ENCODE measurements at regions not wholly inside any gene's neighbourhood (a gene's known extent, or its start where the extent isn't known, plus 50 kb on each side); places are given as distances from the start of the nearest gene placed in this dataset.

DNA sequence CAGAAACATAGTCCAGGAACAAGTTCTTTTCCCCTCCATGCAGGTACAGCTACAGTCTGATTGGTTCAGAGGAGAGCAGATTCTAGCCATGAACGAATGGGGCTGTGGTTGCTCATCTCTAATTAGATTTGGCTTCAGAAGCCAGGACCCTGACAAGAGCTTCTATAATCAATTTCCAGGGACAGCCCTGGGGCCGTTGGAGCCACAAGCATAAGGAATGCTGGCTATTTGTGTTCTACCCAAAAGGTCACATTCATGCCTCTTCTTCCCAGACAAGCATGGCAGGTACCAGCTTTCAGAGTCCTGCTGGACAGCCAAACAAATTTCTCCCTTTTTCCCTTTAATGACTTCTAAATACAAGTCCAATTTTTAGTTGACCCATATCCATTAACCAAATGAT is 215.5 kb upstream of the LRTM1 start:
- TF ChIP-seq, protein P1, sequence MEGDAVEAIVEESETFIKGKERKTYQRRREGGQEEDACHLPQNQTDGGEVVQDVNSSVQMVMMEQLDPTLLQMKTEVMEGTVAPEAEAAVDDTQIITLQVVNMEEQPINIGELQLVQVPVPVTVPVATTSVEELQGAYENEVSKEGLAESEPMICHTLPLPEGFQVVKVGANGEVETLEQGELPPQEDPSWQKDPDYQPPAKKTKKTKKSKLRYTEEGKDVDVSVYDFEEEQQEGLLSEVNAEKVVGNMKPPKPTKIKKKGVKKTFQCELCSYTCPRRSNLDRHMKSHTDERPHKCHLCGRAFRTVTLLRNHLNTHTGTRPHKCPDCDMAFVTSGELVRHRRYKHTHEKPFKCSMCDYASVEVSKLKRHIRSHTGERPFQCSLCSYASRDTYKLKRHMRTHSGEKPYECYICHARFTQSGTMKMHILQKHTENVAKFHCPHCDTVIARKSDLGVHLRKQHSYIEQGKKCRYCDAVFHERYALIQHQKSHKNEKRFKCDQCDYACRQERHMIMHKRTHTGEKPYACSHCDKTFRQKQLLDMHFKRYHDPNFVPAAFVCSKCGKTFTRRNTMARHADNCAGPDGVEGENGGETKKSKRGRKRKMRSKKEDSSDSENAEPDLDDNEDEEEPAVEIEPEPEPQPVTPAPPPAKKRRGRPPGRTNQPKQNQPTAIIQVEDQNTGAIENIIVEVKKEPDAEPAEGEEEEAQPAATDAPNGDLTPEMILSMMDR (IDR thresholded peaks at IDR 0.05; ENCODE audit: low read depth, low read length, poor library complexity, severe bottlenecking), result no peak
- TF ChIP-seq EZH2phosphoT487 (IDR thresholded peaks at IDR 0.05; ENCODE audit: borderline replicate concordance, low read length), result no peak

Data from DOHH2 (cell line).